ENCODE measurements at regions not wholly inside any gene's neighbourhood (a gene's known extent, or its start where the extent isn't known, plus 50 kb on each side); places are given as distances from the start of the nearest gene placed in this dataset.

- Histone ChIP-seq H3K4me1 (ENCODE audit: low read depth) (no peaks in the 10 kb centered on the region), H3K9me3 (peaks cover 13% of the 10 kb centered on the region), H3K36me3 (ENCODE audit: low read depth) (no peaks in the 10 kb centered on the region), H3K4me3 (no peak overlapping the region)
- TF ChIP-seq CTCF (IDR thresholded peaks at IDR 0.05), result no peak
- DNase-seq, result no peak
- no peak for ATAC-seq
- intact Hi-C loops (cut with DNase I, micrococcal nuclease), result no loop called here
Measured at GRCh38 chr2:7766978-7767565, 849.9 kb downstream of the RNF144A start.

GRCh38 chr2:7767902-7768301, 850.7 kb downstream of the RNF144A start:
- ATAC-seq (no peak), DNase-seq (no peak)
- intact Hi-C loops (cut with DNase I, micrococcal nuclease), result no loop called here
- Histone ChIP-seq H3K4me3 (no peak overlapping the region), H3K4me1 (ENCODE audit: low read depth) (no peaks in the 10 kb centered on the region), H3K9me3 (peaks cover 12% of the 10 kb centered on the region), H3K36me3 (ENCODE audit: low read depth) (no peaks in the 10 kb centered on the region)
- TF ChIP-seq CTCF (IDR thresholded peaks at IDR 0.05), result no peak

GRCh38 chr2:7771781-7772180, 854.6 kb downstream of the RNF144A start:
- no peaks in the 10 kb centered on the region for H3K9me3 ChIP-seq
- intact Hi-C loops (cut with DNase I, micrococcal nuclease), result no loop called here
- DNase-seq, result no peak
- no peak overlapping the region for H3K4me3 ChIP-seq
- no peaks in the 10 kb centered on the region for H3K4me1 ChIP-seq (ENCODE audit: low read depth)
- ATAC-seq, result no peak
- H3K36me3 ChIP-seq (ENCODE audit: low read depth), result no peaks in the 10 kb centered on the region
- TF ChIP-seq CTCF (IDR thresholded peaks at IDR 0.05), result no peak

- Histone ChIP-seq H3K4me3 (no peak overlapping the region), H3K9me3 (no peaks in the 10 kb centered on the region), H3K4me1 (ENCODE audit: low read depth) (no peaks in the 10 kb centered on the region), H3K36me3 (ENCODE audit: low read depth) (no peaks in the 10 kb centered on the region)
- TF ChIP-seq CTCF (IDR thresholded peaks at IDR 0.05), result no peak
- intact Hi-C loops (cut with DNase I, micrococcal nuclease), result no loop called here
- no peak for DNase-seq
- peak; percentile 22 for ATAC-seq
Measured at GRCh38 chr2:7773362-7774360, 856.4 kb downstream of the RNF144A start.

GRCh38 chr2:7774481-7774880, 857.3 kb downstream of the RNF144A start:
- Histone ChIP-seq H3K4me1 (ENCODE audit: low read depth) (no peaks in the 10 kb centered on the region), H3K9me3 (no peaks in the 10 kb centered on the region), H3K36me3 (ENCODE audit: low read depth) (no peaks in the 10 kb centered on the region), H3K4me3 (no peak overlapping the region)
- DNase-seq, result no peak
- TF ChIP-seq CTCF (IDR thresholded peaks at IDR 0.05), result no peak
- intact Hi-C loops (cut with DNase I, micrococcal nuclease), result no loop called here
- no peak for ATAC-seq

Measured in mucosa of descending colon (tissue), 3 donors.